Upper lobe of left lung (tissue), 4 donors: ENCODE measurements at regions not wholly inside any gene's neighbourhood (a gene's known extent, or its start where the extent isn't known, plus 50 kb on each side); places are given as distances from the start of the nearest gene placed in this dataset.

Experiments
- POLR2A ChIP-seq, 4 donors: fragments of 450-650 bp; IDR thresholded peaks; one replicate each; pipeline ENCODE4 v1.5.1; 2016 to 2017; ENCODE audit warnings: antibody characterized with exemption in 4 of 4, mild to moderate bottlenecking in 2 of 4
- TF ChIP-seq, protein P1 (sequence below), 6 experiments: fragments of 450-650 bp in 4 of 6; fragments of 200-600 bp in 2 of 6; sonication (generic) in 2 of 6; IDR thresholded peaks; one replicate each; pipeline ENCODE4 v1.5.1; 2016 to 2019; ENCODE audit warnings: antibody characterized with exemption in 6 of 6

DNA sequence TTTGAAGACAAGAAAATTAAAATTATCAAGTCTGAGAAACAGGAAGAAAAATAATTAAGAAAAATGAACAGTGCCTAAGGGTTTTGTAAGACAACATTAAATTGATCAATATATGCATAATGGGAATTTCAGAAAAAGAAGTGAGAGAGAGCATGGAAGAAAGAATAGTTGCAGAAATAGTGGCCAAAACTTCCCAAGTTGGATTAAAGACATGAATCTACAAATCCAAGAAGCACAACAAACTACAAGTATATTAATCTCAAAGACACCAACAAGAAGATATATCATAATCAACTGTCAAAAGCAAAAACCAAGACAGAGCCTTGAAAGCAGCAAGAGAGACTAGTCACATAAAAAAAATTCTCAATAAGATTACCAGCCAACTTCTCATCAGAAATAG, 488.0 kb downstream of the RASEF start:
- TF ChIP-seq POLR2A (IDR thresholded peaks at IDR 0.05): no peak
- TF ChIP-seq, protein P1, sequence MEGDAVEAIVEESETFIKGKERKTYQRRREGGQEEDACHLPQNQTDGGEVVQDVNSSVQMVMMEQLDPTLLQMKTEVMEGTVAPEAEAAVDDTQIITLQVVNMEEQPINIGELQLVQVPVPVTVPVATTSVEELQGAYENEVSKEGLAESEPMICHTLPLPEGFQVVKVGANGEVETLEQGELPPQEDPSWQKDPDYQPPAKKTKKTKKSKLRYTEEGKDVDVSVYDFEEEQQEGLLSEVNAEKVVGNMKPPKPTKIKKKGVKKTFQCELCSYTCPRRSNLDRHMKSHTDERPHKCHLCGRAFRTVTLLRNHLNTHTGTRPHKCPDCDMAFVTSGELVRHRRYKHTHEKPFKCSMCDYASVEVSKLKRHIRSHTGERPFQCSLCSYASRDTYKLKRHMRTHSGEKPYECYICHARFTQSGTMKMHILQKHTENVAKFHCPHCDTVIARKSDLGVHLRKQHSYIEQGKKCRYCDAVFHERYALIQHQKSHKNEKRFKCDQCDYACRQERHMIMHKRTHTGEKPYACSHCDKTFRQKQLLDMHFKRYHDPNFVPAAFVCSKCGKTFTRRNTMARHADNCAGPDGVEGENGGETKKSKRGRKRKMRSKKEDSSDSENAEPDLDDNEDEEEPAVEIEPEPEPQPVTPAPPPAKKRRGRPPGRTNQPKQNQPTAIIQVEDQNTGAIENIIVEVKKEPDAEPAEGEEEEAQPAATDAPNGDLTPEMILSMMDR (IDR thresholded peaks at IDR 0.05): no peak
